Adipocyte (in vitro differentiated cells): ENCODE measurements at regions not wholly inside any gene's neighbourhood (a gene's known extent, or its start where the extent isn't known, plus 50 kb on each side); places are given as distances from the start of the nearest gene placed in this dataset.
"Not testable (repeated sequence)": the region's sequence is repeated elsewhere in the genome, so short reads cannot be mapped to it uniquely, and the experiment has no call there.

ENCODE experiments used
- DNase-seq: peaks from one replicate; pipeline ENCODE4 v3.0.0-alpha.2; 2015; ENCODE audit warnings: low read depth
- H3K27me3 ChIP-seq: replicated peaks from 2 replicates; pipeline ENCODE4 v1.7.0; 2013; ENCODE audit warnings: mild to moderate bottlenecking, low read length, moderate library complexity; ENCODE audit not compliant: control insufficient read depth, insufficient read depth
- H3K36me3 ChIP-seq: 2 replicates; pipeline ENCODE4 v1.7.0; 2013; ENCODE audit warnings: low read length, mild to moderate bottlenecking, moderate library complexity; ENCODE audit not compliant: control insufficient read depth, insufficient read depth, severe bottlenecking
- H3K4me1 ChIP-seq: 2 replicates; pipeline ENCODE4 v1.7.0; 2013; ENCODE audit warnings: mild to moderate bottlenecking, low read length, moderate library complexity; ENCODE audit not compliant: control insufficient read depth, insufficient read depth
- H3K4me3 ChIP-seq: 2 replicates; pipeline ENCODE4 v1.7.0; 2013; ENCODE audit warnings: mild to moderate bottlenecking, low read length, moderate library complexity
- H3K9ac ChIP-seq: 2 replicates; pipeline ENCODE4 v1.7.0; 2013; ENCODE audit warnings: mild to moderate bottlenecking, low read length, moderate library complexity
- H3K9me3 ChIP-seq: 2 replicates; pipeline ENCODE4 v1.7.0; 2013; ENCODE audit warnings: mild to moderate bottlenecking, low read length, moderate library complexity; ENCODE audit not compliant: control insufficient read depth

DNA sequence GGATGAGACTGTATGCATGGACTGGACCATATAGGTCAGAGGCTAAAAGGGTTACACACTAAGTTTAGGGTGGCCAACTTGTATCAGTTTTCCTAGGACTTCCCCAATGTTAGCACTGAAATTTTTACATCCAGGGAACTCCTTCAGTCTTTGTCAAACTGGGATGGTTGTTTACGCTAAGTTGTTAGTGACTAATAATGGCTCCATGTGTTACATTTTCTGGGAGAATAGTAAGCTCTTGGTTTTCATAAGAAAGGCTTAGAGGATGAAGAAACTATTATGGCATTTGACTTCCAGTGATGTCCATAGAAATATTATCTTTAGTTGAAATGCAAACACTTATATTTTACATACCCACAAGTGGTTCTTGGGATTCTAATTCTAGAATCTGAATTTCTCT, 57.9 kb upstream of the ST3GAL6 start:
- peak overlapping the region; percentile 22 for H3K4me3 ChIP-seq
- no peak overlapping the region for H3K9ac ChIP-seq
- no peaks in the 10 kb centered on the region for H3K27me3 ChIP-seq
- peak; percentile 9 for DNase-seq
- peaks cover 4% of the 10 kb centered on the region for H3K4me1 ChIP-seq
- H3K36me3 ChIP-seq: no peaks in the 10 kb centered on the region
- no peaks in the 10 kb centered on the region for H3K9me3 ChIP-seq

GRCh38 chr3:98705694-98706093, 57.4 kb upstream of the ST3GAL6 start:
- Histone ChIP-seq H3K9ac (no peak overlapping the region), H3K36me3 (no peaks in the 10 kb centered on the region), H3K4me1 (peaks cover 4% of the 10 kb centered on the region), H3K4me3 (peak overlapping the region; percentile 22), H3K27me3 (no peaks in the 10 kb centered on the region), H3K9me3 (no peaks in the 10 kb centered on the region)
- peak; percentile 49 for DNase-seq

DNA sequence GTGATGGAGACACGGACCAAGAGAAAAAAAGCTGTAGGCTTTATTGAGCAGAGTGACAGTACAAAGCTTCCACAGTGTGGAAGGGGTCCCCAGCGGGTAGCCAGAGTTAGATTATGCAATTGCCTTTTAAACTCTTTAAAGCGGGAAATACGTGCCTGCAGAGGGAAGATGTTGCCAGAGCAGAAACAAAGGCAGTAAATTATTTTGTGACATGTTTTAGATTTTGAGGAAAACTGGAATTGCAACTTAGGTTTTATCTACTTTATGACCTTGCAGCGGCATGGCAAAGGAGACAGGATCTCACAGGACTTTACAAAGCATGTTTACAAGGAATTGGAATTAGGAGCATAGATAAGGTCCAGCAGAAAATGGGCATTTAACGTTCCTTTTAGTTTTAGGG, 54.5 kb upstream of the ST3GAL6 start:
- H3K9me3 ChIP-seq, DNase-seq, H3K27me3 ChIP-seq, H3K36me3 ChIP-seq, H3K4me3 ChIP-seq, H3K9ac ChIP-seq, H3K4me1 ChIP-seq: not testable (repeated sequence)

GRCh38 chr3:98709441-98709840, 53.7 kb upstream of the ST3GAL6 start:
- no peak overlapping the region for H3K9ac ChIP-seq
- no peak for DNase-seq
- no peaks in the 10 kb centered on the region for H3K36me3 ChIP-seq
- peaks cover 4% of the 10 kb centered on the region for H3K4me1 ChIP-seq
- no peaks in the 10 kb centered on the region for H3K9me3 ChIP-seq
- H3K4me3 ChIP-seq: no peak overlapping the region
- H3K27me3 ChIP-seq: no peaks in the 10 kb centered on the region

DNA sequence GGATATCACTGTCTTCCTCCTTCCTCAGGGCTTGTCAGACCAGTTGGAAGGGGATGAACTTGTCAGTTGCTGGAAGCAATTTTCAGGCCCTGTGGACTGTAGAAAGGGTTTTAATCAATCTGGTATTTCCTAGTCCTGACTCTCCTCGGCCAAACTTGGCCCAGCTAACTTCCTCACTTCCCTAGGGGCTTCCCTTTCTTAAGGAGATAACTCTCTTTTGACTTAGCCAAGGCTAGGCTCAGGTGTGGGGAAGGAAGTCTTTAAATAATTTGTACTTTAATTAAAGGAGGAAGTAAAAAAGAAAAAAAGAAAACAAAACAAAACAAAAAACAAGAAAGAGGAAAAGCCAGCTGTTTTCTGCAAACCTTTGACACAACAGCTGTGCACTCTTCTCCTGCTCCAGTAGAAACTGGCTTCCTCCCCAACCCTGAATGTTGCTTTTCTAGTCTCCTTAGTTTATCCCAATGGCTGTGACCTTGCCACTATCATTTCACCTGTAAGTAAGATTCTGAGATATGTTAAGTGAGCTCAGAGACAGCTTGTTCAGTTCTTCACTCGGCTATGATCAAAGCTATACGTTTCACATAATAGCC, 53.0 kb upstream of the ST3GAL6 start:
- Histone ChIP-seq H3K36me3 (no peaks in the 10 kb centered on the region), H3K9ac (no peak overlapping the region), H3K4me3 (no peak overlapping the region), H3K4me1 (peaks cover 4% of the 10 kb centered on the region), H3K27me3 (no peaks in the 10 kb centered on the region), H3K9me3 (no peaks in the 10 kb centered on the region)
- no peak for DNase-seq

DNA sequence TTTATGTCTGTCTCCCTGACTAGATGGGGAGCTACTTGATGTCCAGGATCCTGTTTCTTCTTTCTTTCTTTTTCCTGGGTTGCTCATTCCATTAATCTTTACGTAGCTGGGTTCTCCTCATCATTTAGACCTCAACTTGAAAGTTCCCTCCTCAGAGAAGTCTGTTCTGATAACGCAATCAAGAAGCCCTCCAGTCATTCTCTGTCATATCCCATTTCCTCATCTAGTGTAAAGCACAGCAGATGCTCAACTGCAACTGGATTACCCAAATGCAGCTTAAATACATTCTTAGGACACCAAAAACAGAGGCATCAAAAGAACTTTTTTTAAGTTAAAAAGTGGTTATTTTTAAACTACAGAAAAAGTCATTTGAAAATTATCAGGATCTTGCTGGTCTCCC, 51.7 kb upstream of the ST3GAL6 start:
- H3K9me3 ChIP-seq: no peaks in the 10 kb centered on the region

DNA sequence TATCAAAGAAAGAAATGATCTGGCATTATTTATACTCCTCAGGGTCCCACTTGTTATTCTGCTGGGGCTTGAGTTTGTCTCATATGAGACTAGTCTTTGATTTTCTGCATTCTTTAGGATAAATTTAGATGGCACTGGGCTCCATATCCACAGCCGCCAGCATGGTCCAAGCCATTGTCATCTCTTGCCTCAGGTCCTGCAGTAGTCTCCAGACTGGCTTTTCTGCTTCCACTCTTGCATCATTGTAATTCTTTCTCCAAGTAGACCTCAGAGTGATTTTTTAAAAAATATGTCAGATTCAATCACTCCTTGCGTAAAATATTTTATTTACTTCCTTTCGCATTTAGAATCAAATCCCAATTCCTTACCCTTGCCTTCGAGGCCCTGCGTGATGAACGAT, 50.4 kb upstream of the ST3GAL6 start:
- H3K9me3 ChIP-seq: no peaks in the 10 kb centered on the region
- no peaks in the 10 kb centered on the region for H3K36me3 ChIP-seq
- H3K9ac ChIP-seq: no peak overlapping the region
- DNase-seq: no peak
- no peaks in the 10 kb centered on the region for H3K27me3 ChIP-seq
- no peaks in the 10 kb centered on the region for H3K4me1 ChIP-seq
- no peak overlapping the region for H3K4me3 ChIP-seq

More for the DNA sequence above, 51.7 kb upstream of the ST3GAL6 start:
- no peaks in the 10 kb centered on the region for H3K27me3 ChIP-seq
- no peak overlapping the region for H3K4me3 ChIP-seq
- no peaks in the 10 kb centered on the region for H3K36me3 ChIP-seq
- no peaks in the 10 kb centered on the region for H3K4me1 ChIP-seq
- H3K9ac ChIP-seq: no peak overlapping the region
- peak; percentile 67 for DNase-seq

DNA sequence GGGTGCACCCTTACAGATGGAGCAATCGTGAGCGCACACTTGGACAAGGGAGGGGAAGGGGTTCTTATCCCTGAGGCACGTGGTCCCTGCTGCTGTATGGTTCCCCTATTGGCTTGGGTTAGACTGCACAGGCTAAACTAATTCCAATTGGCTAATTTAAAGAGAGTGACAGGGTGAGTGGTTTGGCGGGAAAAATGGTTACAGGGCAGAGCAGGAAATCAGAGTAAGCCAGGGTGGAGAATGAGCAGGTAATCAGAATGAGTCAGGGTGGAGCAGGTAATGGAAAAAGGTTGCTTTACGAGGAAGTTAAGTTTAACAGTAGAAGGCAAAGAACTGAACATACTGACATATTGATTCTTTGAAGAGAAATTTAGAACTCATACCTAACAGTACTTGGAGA, 49.8 kb upstream of the ST3GAL6 start:
- not testable (repeated sequence) for H3K36me3 ChIP-seq, H3K4me1 ChIP-seq, DNase-seq, H3K9me3 ChIP-seq, H3K9ac ChIP-seq, H3K27me3 ChIP-seq, H3K4me3 ChIP-seq
